ENCODE measurements at regions not wholly inside any gene's neighbourhood (a gene's known extent, or its start where the extent isn't known, plus 50 kb on each side); places are given as distances from the start of the nearest gene placed in this dataset.

GRCh38 chr14:98847521-98848468, 424.2 kb downstream of the BCL11B start:
- intact Hi-C loops (cut with micrococcal nuclease) (no loop called here), dilution Hi-C loops (cut with MboI; ENCODE audit: extremely low pct_ligation_motif_present, low sequenced_read_pairs) (no loop called here)
- no peak for FAIRE-seq

GRCh38 chr14:98853063-98853729, 418.8 kb downstream of the BCL11B start:
- no peaks in the 10 kb centered on the region for H4K20me1 ChIP-seq (replicated peaks; ENCODE audit: control insufficient read depth, extremely low read depth, insufficient read depth, low read length)
- ChIA-PET POLR2A (no interaction called here), CTCF (no interaction called here)
- TF ChIP-seq CTCF (IDR thresholded peaks at IDR 0.05; ENCODE audit: extremely low read depth in 1 of 2, insufficient read depth in 1 of 2, low read depth in 1 of 2, low read length in 2 of 2) (no peak), POLR2A (IDR thresholded peaks at IDR 0.05; ENCODE audit: low read depth, low read length) (no peak), POLR2AphosphoS5 (IDR thresholded peaks at IDR 0.05; ENCODE audit: insufficient read depth, low read depth, low read length) (no peak), EZH2 (IDR thresholded peaks at IDR 0.05; ENCODE audit: borderline replicate concordance, low read depth, low read length, severe bottlenecking) (no peak), GATA2 (IDR thresholded peaks at IDR 0.05; ENCODE audit: insufficient read depth, insufficient read length, low read depth, low read length) (no peak), FOS (IDR thresholded peaks at IDR 0.05; ENCODE audit: borderline replicate concordance, insufficient read depth, low read length) (no peak)
- H3K4me2 ChIP-seq (ENCODE audit: insufficient read depth, low read length) = no peak overlapping the region
- no TSS peak for BruUV-seq (replicated peaks)
- H3K27ac ChIP-seq (ENCODE audit: insufficient read depth, low read depth, low read length) = no peak overlapping the region
- no peak for FAIRE-seq
- DNase-seq (ENCODE audit: low read depth, low spot score) = no peak
- H3K4me1 ChIP-seq (ENCODE audit: control insufficient read depth, extremely low read depth, insufficient read depth, low read length) = no peaks in the 10 kb centered on the region
- dilution Hi-C loops (cut with MboI; ENCODE audit: extremely low pct_ligation_motif_present, low sequenced_read_pairs) (no loop called here), intact Hi-C loops (cut with micrococcal nuclease) (no loop called here)
- no peaks in the 10 kb centered on the region for H3K27me3 ChIP-seq (ENCODE audit: control insufficient read depth in 2 of 2, insufficient read depth in 2 of 2, low read length in 2 of 2)
- no peaks in the 10 kb centered on the region for H3K36me3 ChIP-seq (ENCODE audit: control insufficient read depth in 2 of 2, extremely low read depth in 1 of 2, insufficient read depth in 2 of 2, low read length in 2 of 2)
- peaks cover 6% of the 10 kb centered on the region for H3K9me3 ChIP-seq (replicated peaks; ENCODE audit: control insufficient read depth, insufficient read depth, low read length)
- no peak overlapping the region for H3K4me3 ChIP-seq (replicated peaks in 1 of 3; ENCODE audit: insufficient read depth in 1 of 3, low read depth in 1 of 3, low read length in 3 of 3)
- H3K79me2 ChIP-seq (ENCODE audit: control insufficient read depth, insufficient read depth, low read length) = no peaks in the 10 kb centered on the region
- H3K9me1 ChIP-seq (replicated peaks; ENCODE audit: control insufficient read depth, extremely low read depth, insufficient read depth, low read length) = no peaks in the 10 kb centered on the region
- no peak overlapping the region for H3K9ac ChIP-seq (replicated peaks; ENCODE audit: extremely low read depth, insufficient read depth, low read length)
- H2AFZ ChIP-seq (ENCODE audit: low read depth, low read length) = no peak overlapping the region

More at GRCh38 chr14:98847521-98848468, 424.2 kb downstream of the BCL11B start:
- Histone ChIP-seq H3K27me3 (ENCODE audit: control insufficient read depth in 2 of 2, insufficient read depth in 2 of 2, low read length in 2 of 2) (no peaks in the 10 kb centered on the region), H3K9ac (replicated peaks; ENCODE audit: extremely low read depth, insufficient read depth, low read length) (no peak overlapping the region), H3K4me1 (ENCODE audit: control insufficient read depth, extremely low read depth, insufficient read depth, low read length) (no peaks in the 10 kb centered on the region), H3K36me3 (ENCODE audit: control insufficient read depth in 2 of 2, extremely low read depth in 1 of 2, insufficient read depth in 2 of 2, low read length in 2 of 2) (no peaks in the 10 kb centered on the region), H3K9me3 (replicated peaks; ENCODE audit: control insufficient read depth, insufficient read depth, low read length) (peaks cover 2% of the 10 kb centered on the region), H2AFZ (ENCODE audit: low read depth, low read length) (no peak overlapping the region), H3K4me3 (replicated peaks in 1 of 3; ENCODE audit: insufficient read depth in 1 of 3, low read depth in 1 of 3, low read length in 3 of 3) (no peak overlapping the region), H3K27ac (ENCODE audit: insufficient read depth, low read depth, low read length) (no peak overlapping the region), H3K79me2 (ENCODE audit: control insufficient read depth, insufficient read depth, low read length) (no peaks in the 10 kb centered on the region), H3K4me2 (ENCODE audit: insufficient read depth, low read length) (no peak overlapping the region), H3K9me1 (replicated peaks; ENCODE audit: control insufficient read depth, extremely low read depth, insufficient read depth, low read length) (no peaks in the 10 kb centered on the region), H4K20me1 (replicated peaks; ENCODE audit: control insufficient read depth, extremely low read depth, insufficient read depth, low read length) (no peaks in the 10 kb centered on the region)
- ChIA-PET CTCF (no interaction called here), POLR2A (no interaction called here)
- no peak for TF ChIP-seq POLR2AphosphoS5 (IDR thresholded peaks at IDR 0.05; ENCODE audit: insufficient read depth, low read depth, low read length)
- no peak for TF ChIP-seq EZH2 (IDR thresholded peaks at IDR 0.05; ENCODE audit: borderline replicate concordance, low read depth, low read length, severe bottlenecking)
- no peak for TF ChIP-seq JUN (IDR thresholded peaks at IDR 0.05; ENCODE audit: borderline replicate concordance, insufficient read depth, insufficient read length, low read depth)
- TF ChIP-seq GATA2 (IDR thresholded peaks at IDR 0.05; ENCODE audit: insufficient read depth, insufficient read length, low read depth, low read length) = no peak
- TF ChIP-seq MAX (IDR thresholded peaks at IDR 0.05; ENCODE audit: insufficient read depth, insufficient read length) = no peak
- no peak for TF ChIP-seq POLR2A (IDR thresholded peaks at IDR 0.05; ENCODE audit: low read depth, low read length)
- TF ChIP-seq FOS (IDR thresholded peaks at IDR 0.05; ENCODE audit: borderline replicate concordance, insufficient read depth, low read length) = no peak
- no peak for TF ChIP-seq MYC (IDR thresholded peaks at IDR 0.05; ENCODE audit: low read depth, low read length)
- no TSS peak for BruUV-seq (replicated peaks)
- no peak for DNase-seq (ENCODE audit: low read depth, low spot score)
